AG09309 (cell line): ENCODE measurements at regions not wholly inside any gene's neighbourhood (a gene's known extent, or its start where the extent isn't known, plus 50 kb on each side); places are given as distances from the start of the nearest gene placed in this dataset.

ENCODE experiments used
- DNase-seq: peaks from one replicate; pipeline ENCODE4 v3.0.0-alpha.2; 2010; ENCODE audit warnings: low read depth
- H3K4me3 ChIP-seq: 2 replicates; pipeline ENCODE4 v1.5.1; 2011; ENCODE audit warnings: mild to moderate bottlenecking, low read depth, low read length, moderate library complexity; ENCODE audit not compliant: control insufficient read depth
- CTCF ChIP-seq: IDR thresholded peaks from 2 replicates; pipeline ENCODE4 v1.5.1; 2011; ENCODE audit warnings: mild to moderate bottlenecking, low read depth, low read length, inconsistent platforms; ENCODE audit not compliant: insufficient read depth, control insufficient read depth; ENCODE audit errors: missing control alignments

DNA sequence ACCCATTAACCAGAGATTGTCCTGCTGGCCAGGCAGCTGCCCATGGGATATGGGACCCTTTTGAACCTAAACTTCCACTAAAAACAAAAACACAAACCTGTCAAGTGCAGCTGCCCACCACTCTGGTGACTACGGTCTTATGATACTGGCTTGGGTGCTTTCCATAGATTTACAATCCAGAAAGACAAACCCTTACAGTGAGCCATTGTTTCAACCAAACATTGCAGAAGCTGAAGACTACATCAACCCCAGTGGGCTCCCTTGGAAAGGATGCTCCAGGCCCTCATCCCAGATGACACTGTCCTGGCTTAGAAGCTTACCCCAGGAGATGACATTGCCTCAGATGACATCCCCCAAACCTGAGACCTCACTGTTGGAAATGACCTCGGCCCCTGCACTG, 56.9 kb upstream of the WNT11 start:
- no peak for DNase-seq
- TF ChIP-seq CTCF, result no peak

DNA sequence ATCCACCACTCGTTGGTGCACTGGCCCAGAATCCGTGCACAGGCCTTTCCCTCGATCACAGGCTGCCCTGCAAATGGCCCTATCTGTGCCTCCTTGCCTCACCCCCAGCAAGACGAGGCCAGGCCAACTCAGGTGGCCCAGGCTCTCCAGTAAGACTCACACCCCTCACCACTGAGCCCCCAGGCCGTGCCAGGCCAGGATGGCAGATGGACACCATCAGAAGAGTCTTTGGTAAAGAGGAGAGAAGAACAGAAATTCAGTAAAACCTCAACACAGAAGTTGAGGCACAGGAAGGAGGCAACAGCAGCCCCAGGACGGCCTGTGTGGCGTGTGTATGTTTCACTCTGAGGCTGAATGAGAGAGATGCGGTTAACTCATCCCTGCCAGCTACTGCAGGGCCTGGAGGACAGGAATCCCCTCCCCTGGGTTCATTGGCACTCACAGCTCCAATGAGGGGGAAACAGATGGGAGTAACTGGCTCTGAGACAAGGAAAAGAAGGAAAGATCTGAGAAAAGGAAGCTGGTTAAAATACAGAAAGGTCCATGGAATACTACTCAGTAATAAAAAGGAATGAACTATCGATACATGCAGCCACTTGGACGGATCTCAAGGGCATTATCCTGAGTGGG, 54.1 kb upstream of the WNT11 start:
- DNase-seq, result no peak
- no peak overlapping the region for H3K4me3 ChIP-seq
- TF ChIP-seq CTCF, result no peak

More for the DNA sequence above, 56.9 kb upstream of the WNT11 start:
- no peak overlapping the region for H3K4me3 ChIP-seq

DNA sequence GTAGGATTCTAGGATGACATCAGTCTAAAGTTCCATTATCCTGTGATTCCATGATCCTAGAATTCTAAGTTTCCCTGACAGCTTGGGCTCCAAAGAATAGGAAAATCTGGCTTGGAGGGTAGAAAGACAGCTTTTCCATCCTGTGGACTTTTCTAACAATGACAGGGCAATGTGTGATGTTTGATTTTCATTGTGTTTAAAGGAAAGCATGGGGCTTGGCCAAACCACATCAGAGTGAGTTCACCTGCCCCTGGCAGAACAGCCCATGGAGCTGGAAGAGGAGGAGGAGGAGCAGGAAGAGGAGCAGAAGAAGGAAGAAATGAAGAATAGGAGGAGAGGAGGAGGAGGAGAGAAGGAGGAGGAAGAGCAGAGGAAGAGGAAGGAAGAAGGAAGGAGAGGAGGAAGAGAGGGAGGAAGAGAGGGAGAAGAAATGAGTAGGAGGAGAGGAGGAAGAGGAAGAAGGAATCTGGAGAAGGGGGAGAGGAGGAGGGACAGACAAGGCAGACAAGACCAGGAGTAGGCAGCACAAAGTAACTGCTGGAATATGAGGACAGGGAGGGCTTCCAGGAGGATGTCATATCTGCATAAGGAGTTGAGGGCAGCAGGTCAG, 53.1 kb upstream of the WNT11 start:
- DNase-seq, result no peak
- no peak overlapping the region for H3K4me3 ChIP-seq
- no peak for TF ChIP-seq CTCF

GRCh38 chr11:76257074-76257719, 50.9 kb upstream of the WNT11 start:
- TF ChIP-seq CTCF, result no peak
- no peak overlapping the region for H3K4me3 ChIP-seq
- DNase-seq, result no peak

GRCh38 chr11:76256448-76256847, 50.1 kb upstream of the WNT11 start:
- DNase-seq, result no peak
- H3K4me3 ChIP-seq, result no peak overlapping the region

More at GRCh38 chr11:76256448-76256847, 50.1 kb upstream of the WNT11 start:
- TF ChIP-seq CTCF, result no peak
